ENCODE measurements at regions not wholly inside any gene's neighbourhood (a gene's known extent, or its start where the extent isn't known, plus 50 kb on each side); places are given as distances from the start of the nearest gene placed in this dataset.

DNA sequence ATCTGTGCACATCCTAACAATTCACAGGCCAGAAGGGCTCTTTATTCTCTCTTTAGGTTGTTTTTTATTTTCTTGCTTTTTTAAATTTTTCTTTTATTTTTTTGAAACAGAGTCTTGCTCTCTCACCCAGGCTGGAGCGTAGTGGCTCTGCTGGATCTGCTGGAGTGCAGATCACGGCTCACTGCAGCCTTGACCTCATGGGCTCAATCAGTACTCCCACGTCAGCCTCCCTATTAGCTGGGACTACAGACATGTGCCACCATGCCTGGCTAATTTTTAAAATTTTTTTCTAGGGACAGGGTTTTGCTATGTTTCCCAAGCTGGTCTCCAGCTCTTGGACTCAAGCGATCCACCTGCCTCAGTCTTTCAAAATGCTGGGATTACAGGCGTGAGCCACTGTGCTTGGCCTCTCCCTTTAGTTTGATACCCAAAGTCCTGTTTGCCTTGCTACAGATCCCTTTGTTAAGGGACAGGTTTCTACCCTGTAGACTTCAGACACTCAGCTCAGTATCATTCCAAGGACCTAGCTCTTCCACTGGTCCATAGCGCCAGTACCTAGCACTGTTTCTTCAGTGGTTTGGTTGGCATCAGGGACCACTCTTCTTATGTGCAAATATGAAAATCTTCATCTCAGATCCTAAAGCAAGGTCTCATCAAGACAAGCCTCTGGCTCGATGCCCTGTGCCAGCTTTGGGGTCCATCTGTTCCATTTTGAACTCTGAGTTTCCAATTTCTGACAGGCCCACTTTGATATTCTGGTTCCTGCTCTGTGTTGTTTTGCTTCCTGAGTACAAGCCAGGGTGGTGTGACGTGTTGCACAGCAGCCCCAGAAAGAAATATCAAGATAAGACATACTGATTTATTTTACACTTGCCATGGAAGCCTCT is 211.7 kb downstream of the FAT3 start:
- TF ChIP-seq, protein P1, sequence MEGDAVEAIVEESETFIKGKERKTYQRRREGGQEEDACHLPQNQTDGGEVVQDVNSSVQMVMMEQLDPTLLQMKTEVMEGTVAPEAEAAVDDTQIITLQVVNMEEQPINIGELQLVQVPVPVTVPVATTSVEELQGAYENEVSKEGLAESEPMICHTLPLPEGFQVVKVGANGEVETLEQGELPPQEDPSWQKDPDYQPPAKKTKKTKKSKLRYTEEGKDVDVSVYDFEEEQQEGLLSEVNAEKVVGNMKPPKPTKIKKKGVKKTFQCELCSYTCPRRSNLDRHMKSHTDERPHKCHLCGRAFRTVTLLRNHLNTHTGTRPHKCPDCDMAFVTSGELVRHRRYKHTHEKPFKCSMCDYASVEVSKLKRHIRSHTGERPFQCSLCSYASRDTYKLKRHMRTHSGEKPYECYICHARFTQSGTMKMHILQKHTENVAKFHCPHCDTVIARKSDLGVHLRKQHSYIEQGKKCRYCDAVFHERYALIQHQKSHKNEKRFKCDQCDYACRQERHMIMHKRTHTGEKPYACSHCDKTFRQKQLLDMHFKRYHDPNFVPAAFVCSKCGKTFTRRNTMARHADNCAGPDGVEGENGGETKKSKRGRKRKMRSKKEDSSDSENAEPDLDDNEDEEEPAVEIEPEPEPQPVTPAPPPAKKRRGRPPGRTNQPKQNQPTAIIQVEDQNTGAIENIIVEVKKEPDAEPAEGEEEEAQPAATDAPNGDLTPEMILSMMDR (conservative IDR thresholded peaks at IDR 0.05 in 1 of 2, IDR thresholded peaks at IDR 0.05 in 1 of 2; ENCODE audit: extremely low read depth in 1 of 2, insufficient read depth in 1 of 2, low read depth in 1 of 2, low read length in 2 of 2), result no peak
- no peak for TF ChIP-seq EZH2 (IDR thresholded peaks at IDR 0.05; ENCODE audit: borderline replicate concordance, low read length)
